Middle frontal gyrus (tissue), 1 donor: ENCODE measurements at regions not wholly inside any gene's neighbourhood (a gene's known extent, or its start where the extent isn't known, plus 50 kb on each side); places are given as distances from the start of the nearest gene placed in this dataset.
"Not testable (repeated sequence)": the region's sequence is repeated elsewhere in the genome, so short reads cannot be mapped to it uniquely, and the experiment has no call there.

Source experiments
- DNase-seq: peaks from one replicate; pipeline ENCODE4 v3.0.0-alpha.2; 2015; ENCODE audit warnings: low spot score; ENCODE audit errors: extremely low spot score

- no peak for DNase-seq
Observed at GRCh38 chr5:172548981-172549687, 91.9 kb upstream of the NEURL1B start.

- DNase-seq = no peak
Observed at GRCh38 chr5:172548311-172548731, 92.7 kb upstream of the NEURL1B start.

- no peak for DNase-seq
Observed at GRCh38 chr5:172546196-172546595, 91.9 kb upstream of the SH3PXD2B start.

- DNase-seq = no peak
Observed at GRCh38 chr5:172545291-172545801, 91.0 kb upstream of the SH3PXD2B start.

GRCh38 chr5:172544371-172545095, 90.2 kb upstream of the SH3PXD2B start:
- no peak for DNase-seq

GRCh38 chr5:172543484-172544298, 89.4 kb upstream of the SH3PXD2B start:
- DNase-seq = no peak

GRCh38 chr5:172542651-172543131, 88.4 kb upstream of the SH3PXD2B start:
- no peak for DNase-seq

GRCh38 chr5:172541773-172542136, 87.4 kb upstream of the SH3PXD2B start:
- no peak for DNase-seq

GRCh38 chr5:172541099-172541772, 86.9 kb upstream of the SH3PXD2B start:
- DNase-seq = no peak

GRCh38 chr5:172540099-172540870, 86.0 kb upstream of the SH3PXD2B start:
- DNase-seq = no peak

GRCh38 chr5:172535108-172535445, 80.8 kb upstream of the SH3PXD2B start:
- no peak for DNase-seq

GRCh38 chr5:172534229-172535107, 80.1 kb upstream of the SH3PXD2B start:
- DNase-seq = no peak

GRCh38 chr5:172533399-172534228, 79.3 kb upstream of the SH3PXD2B start:
- DNase-seq = no peak

- no peak for DNase-seq
Observed at GRCh38 chr5:172533058-172533398, 78.7 kb upstream of the SH3PXD2B start.

GRCh38 chr5:172532439-172532838, 78.1 kb upstream of the SH3PXD2B start:
- DNase-seq = not testable (repeated sequence)

GRCh38 chr5:172531704-172532026, 77.3 kb upstream of the SH3PXD2B start:
- DNase-seq = no peak

- no peak for DNase-seq
Observed at GRCh38 chr5:172530878-172531703, 76.8 kb upstream of the SH3PXD2B start.

GRCh38 chr5:172530406-172530805, 76.1 kb upstream of the SH3PXD2B start:
- DNase-seq = no peak
